Limb (tissue), 2 donors: ENCODE measurements at regions not wholly inside any gene's neighbourhood (a gene's known extent, or its start where the extent isn't known, plus 50 kb on each side); places are given as distances from the start of the nearest gene placed in this dataset.

ENCODE experiments used
- DNase-seq, 2 donors: peaks; one replicate each; pipeline ENCODE4 v3.0.0-alpha.2; 2016; ENCODE audit errors: extremely low spot score in 2 of 2

- no peak for DNase-seq
Observed at GRCh38 chr2:4674007-4674406, 970.6 kb downstream of the DCDC2C start.

- DNase-seq, result no peak
Observed at GRCh38 chr2:4675295-4675694, 971.9 kb downstream of the DCDC2C start.

- DNase-seq, result no peak
Observed at GRCh38 chr2:4678927-4679326, 975.6 kb downstream of the DCDC2C start.

- no peak for DNase-seq
Observed at GRCh38 chr2:4679391-4679790, 976.0 kb downstream of the DCDC2C start.

- no peak for DNase-seq
Observed at GRCh38 chr2:4684921-4685320, 981.5 kb downstream of the DCDC2C start.

GRCh38 chr2:4690913-4691312 is 987.5 kb downstream of the DCDC2C start:
- DNase-seq, result no peak

- no peak for DNase-seq
Observed at GRCh38 chr2:4693266-4693665, 989.9 kb downstream of the DCDC2C start.

- DNase-seq, result no peak
Observed at GRCh38 chr2:4695281-4695861, 992.0 kb downstream of the DCDC2C start.

- DNase-seq, result no peak
Observed at GRCh38 chr2:4715065-4715464, 977.1 kb upstream of the SOX11 start.

GRCh38 chr2:4718777-4719176 is 973.4 kb upstream of the SOX11 start:
- DNase-seq, result no peak

- DNase-seq, result no peak
Observed at GRCh38 chr2:4725618-4726017, 966.6 kb upstream of the SOX11 start.

- no peak for DNase-seq
Observed at GRCh38 chr2:4732560-4732959, 959.6 kb upstream of the SOX11 start.

GRCh38 chr2:4745056-4745991 is 946.9 kb upstream of the SOX11 start:
- DNase-seq, result peak; percentile 62 to 67

- no peak for DNase-seq
Observed at GRCh38 chr2:4753721-4754120, 938.5 kb upstream of the SOX11 start.

GRCh38 chr2:4762951-4763376 is 929.2 kb upstream of the SOX11 start:
- peak; percentile 53 to 67 for DNase-seq

- DNase-seq, result no peak
Observed at GRCh38 chr2:4765787-4766530, 926.2 kb upstream of the SOX11 start.

GRCh38 chr2:4775668-4776067 is 916.5 kb upstream of the SOX11 start:
- DNase-seq, result no peak

GRCh38 chr2:4780679-4781078 is 911.5 kb upstream of the SOX11 start:
- no peak for DNase-seq

- DNase-seq, result no peak
Observed at GRCh38 chr2:4782647-4783046, 909.5 kb upstream of the SOX11 start.

- DNase-seq, result peak in 1 of 2 donors; percentile 10
Observed at GRCh38 chr2:4791488-4791887, 900.7 kb upstream of the SOX11 start.

- peak in 1 of 2 donors; percentile 8 for DNase-seq
Observed at GRCh38 chr2:4792126-4792525, 900.1 kb upstream of the SOX11 start.

GRCh38 chr2:4803396-4803795 is 888.8 kb upstream of the SOX11 start:
- no peak for DNase-seq
